SU-DHL-6 (cell line): ENCODE measurements at regions not wholly inside any gene's neighbourhood (a gene's known extent, or its start where the extent isn't known, plus 50 kb on each side); places are given as distances from the start of the nearest gene placed in this dataset.

Source experiments
- H2AFZ ChIP-seq: fragments of 200-600 bp; sonication (generic); 2 replicates; pipeline ENCODE4 v1.6.1; 2014; ENCODE audit warnings: low read depth, mild to moderate bottlenecking, moderate library complexity, mixed read lengths, antibody characterized with exemption, low read length; ENCODE audit not compliant: severe bottlenecking
- H3F3A ChIP-seq: fragments of 200-600 bp; shearing (Covaris generic); 2 replicates; pipeline ENCODE4 v1.6.0; 2016; ENCODE audit warnings: antibody characterized with exemption, mild to moderate bottlenecking; ENCODE audit not compliant: insufficient read depth
- H3K27ac ChIP-seq: fragments of 200-600 bp; sonication (generic); 2 replicates; pipeline ENCODE4 v1.5.1; 2016; ENCODE audit warnings: low read depth, mild to moderate bottlenecking, low read length, moderate library complexity, mixed read lengths
- H3K27me3 ChIP-seq: fragments of 200-600 bp; sonication (generic), shearing (Covaris generic); 2 replicates; pipeline ENCODE4 v1.6.0; 2014; ENCODE audit warnings: mild to moderate bottlenecking, low read length
- H3K36me3 ChIP-seq: fragments of 200-600 bp; sonication (generic); 2 replicates; pipeline ENCODE4 v1.6.1; 2014; ENCODE audit warnings: mild to moderate bottlenecking, low read length, mixed read lengths
- H3K4me2 ChIP-seq: fragments of 300-600, 200-600 bp; shearing (Covaris generic), sonication (generic); 2 replicates; pipeline ENCODE4 v1.6.0; 2014; ENCODE audit warnings: low read length, low read depth, mild to moderate bottlenecking; ENCODE audit not compliant: poor library complexity, severe bottlenecking
- H3K4me3 ChIP-seq: fragments of 200-600 bp; sonication (generic); 2 replicates; pipeline ENCODE4 v1.5.1; 2014; ENCODE audit warnings: antibody characterized with exemption, low read length, mild to moderate bottlenecking, mixed read lengths; ENCODE audit not compliant: insufficient read depth, poor library complexity, severe bottlenecking
- H3K79me2 ChIP-seq: fragments of 200-600 bp; sonication (generic); 2 replicates; pipeline ENCODE4 v1.6.1; 2014; ENCODE audit warnings: mild to moderate bottlenecking, low read length, moderate library complexity; ENCODE audit not compliant: insufficient read depth
- H3K9ac ChIP-seq: fragments of 200-600 bp; sonication (generic); 2 replicates; pipeline ENCODE4 v1.7.0; 2014; ENCODE audit warnings: mild to moderate bottlenecking, low read length
- H3K9me2 ChIP-seq: fragments of 200-600 bp; sonication (generic); replicated peaks from 2 replicates; pipeline ENCODE4 v1.6.1; 2014; ENCODE audit warnings: low read length; ENCODE audit not compliant: insufficient read depth
- H3K9me3 ChIP-seq: fragments of 200-600 bp; sonication (generic); 2 replicates; pipeline ENCODE4 v1.6.1; 2014; ENCODE audit warnings: low read length, mixed read lengths; ENCODE audit not compliant: insufficient read depth
- H4K20me1 ChIP-seq: fragments of 200-600 bp; sonication (generic); 2 replicates; pipeline ENCODE4 v1.6.1; 2014; ENCODE audit warnings: low read depth, mild to moderate bottlenecking, antibody characterized with exemption, low read length, moderate library complexity, mixed read lengths
- EZH2phosphoT487 ChIP-seq: fragments of 200-600 bp; sonication (generic), shearing (Covaris generic); conservative IDR thresholded peaks from 2 replicates; pipeline ENCODE4 v1.6.1; 2018; ENCODE audit warnings: mild to moderate bottlenecking, antibody characterized with exemption, low read length, moderate library complexity, mixed read lengths
- TF ChIP-seq, protein P1 (sequence below): fragments of 200-600 bp; sonication (generic); IDR thresholded peaks from one replicate; pipeline ENCODE4 v1.5.1; 2017; ENCODE audit warnings: antibody characterized with exemption, mild to moderate bottlenecking, low read length, moderate library complexity; ENCODE audit not compliant: insufficient read depth, poor library complexity, severe bottlenecking

GRCh38 chr5:56360816-56361215 lies 127.7 kb upstream of the ANKRD55 start:
- H4K20me1 ChIP-seq: no peaks in the 10 kb centered on the region
- no peak overlapping the region for H3K4me2 ChIP-seq
- H3K4me3 ChIP-seq: no peak overlapping the region
- H3K9me2 ChIP-seq: no peaks in the 10 kb centered on the region
- no peaks in the 10 kb centered on the region for H3K36me3 ChIP-seq
- no peaks in the 10 kb centered on the region for H3K27me3 ChIP-seq
- no peaks in the 10 kb centered on the region for H3F3A ChIP-seq
- no peaks in the 10 kb centered on the region for H3K79me2 ChIP-seq
- no peak overlapping the region for H3K27ac ChIP-seq
- no peak overlapping the region for H3K9ac ChIP-seq
- H3K9me3 ChIP-seq: no peaks in the 10 kb centered on the region
- TF ChIP-seq, protein P1, sequence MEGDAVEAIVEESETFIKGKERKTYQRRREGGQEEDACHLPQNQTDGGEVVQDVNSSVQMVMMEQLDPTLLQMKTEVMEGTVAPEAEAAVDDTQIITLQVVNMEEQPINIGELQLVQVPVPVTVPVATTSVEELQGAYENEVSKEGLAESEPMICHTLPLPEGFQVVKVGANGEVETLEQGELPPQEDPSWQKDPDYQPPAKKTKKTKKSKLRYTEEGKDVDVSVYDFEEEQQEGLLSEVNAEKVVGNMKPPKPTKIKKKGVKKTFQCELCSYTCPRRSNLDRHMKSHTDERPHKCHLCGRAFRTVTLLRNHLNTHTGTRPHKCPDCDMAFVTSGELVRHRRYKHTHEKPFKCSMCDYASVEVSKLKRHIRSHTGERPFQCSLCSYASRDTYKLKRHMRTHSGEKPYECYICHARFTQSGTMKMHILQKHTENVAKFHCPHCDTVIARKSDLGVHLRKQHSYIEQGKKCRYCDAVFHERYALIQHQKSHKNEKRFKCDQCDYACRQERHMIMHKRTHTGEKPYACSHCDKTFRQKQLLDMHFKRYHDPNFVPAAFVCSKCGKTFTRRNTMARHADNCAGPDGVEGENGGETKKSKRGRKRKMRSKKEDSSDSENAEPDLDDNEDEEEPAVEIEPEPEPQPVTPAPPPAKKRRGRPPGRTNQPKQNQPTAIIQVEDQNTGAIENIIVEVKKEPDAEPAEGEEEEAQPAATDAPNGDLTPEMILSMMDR: no peak
- no peak for TF ChIP-seq EZH2phosphoT487
- H2AFZ ChIP-seq: no peak overlapping the region

DNA sequence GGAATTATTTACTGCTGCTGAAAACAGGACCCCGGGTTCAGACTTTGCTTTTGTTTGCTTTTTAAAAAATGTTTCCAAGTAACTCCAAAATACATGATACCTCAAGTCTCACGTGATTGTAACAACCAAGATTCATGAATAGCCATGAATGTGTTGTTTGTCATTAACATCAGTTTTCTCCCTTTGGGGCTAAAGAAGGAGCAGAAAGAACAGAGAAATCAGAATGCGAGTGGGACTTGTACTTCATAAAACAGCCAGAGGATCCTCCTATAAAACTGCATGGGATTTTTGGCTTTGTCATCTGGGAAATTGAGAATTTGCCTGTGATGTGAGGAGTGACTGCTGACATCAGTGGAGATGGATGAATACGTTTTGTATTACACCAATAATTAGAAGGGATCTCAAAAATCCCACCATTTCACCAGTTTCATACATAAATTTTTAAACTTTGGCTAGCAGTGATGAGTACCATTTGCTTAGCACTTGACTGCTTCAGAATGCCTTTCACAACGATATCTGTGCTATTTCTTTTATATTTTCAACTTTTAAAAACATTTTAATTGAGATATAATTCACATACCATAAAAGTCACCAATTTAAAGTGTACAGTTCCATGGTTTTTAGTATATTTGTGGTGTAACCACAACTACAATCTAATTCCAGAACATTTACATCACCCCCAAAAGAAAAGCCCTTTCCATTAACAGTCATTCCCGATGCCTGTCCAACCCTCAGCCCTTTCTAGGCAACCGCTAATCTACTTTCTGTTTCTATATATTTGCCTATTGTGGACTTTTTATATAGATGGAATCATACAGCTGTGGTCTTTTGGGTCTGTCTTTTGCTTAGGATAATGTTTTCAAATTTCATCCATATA lies 126.9 kb upstream of the ANKRD55 start:
- H3K9me3 ChIP-seq: no peaks in the 10 kb centered on the region
- H3F3A ChIP-seq: no peaks in the 10 kb centered on the region
- no peaks in the 10 kb centered on the region for H3K27me3 ChIP-seq
- no peak for TF ChIP-seq EZH2phosphoT487
- TF ChIP-seq, protein P1: no peak
- H3K9ac ChIP-seq: no peak overlapping the region
- H3K36me3 ChIP-seq: no peaks in the 10 kb centered on the region
- no peak overlapping the region for H3K27ac ChIP-seq
- H3K4me3 ChIP-seq: no peak overlapping the region
- H3K9me2 ChIP-seq: no peaks in the 10 kb centered on the region
- H3K79me2 ChIP-seq: no peaks in the 10 kb centered on the region
- no peak overlapping the region for H3K4me2 ChIP-seq
- H2AFZ ChIP-seq: no peak overlapping the region
- no peaks in the 10 kb centered on the region for H4K20me1 ChIP-seq

- no peaks in the 10 kb centered on the region for H3K9me2 ChIP-seq
- no peak overlapping the region for H3K4me2 ChIP-seq
- no peak overlapping the region for H2AFZ ChIP-seq
- H3K9ac ChIP-seq: no peak overlapping the region
- TF ChIP-seq EZH2phosphoT487: no peak
- TF ChIP-seq, protein P1: no peak
- H3K36me3 ChIP-seq: no peaks in the 10 kb centered on the region
- no peak overlapping the region for H3K4me3 ChIP-seq
- H3F3A ChIP-seq: no peaks in the 10 kb centered on the region
- no peaks in the 10 kb centered on the region for H3K27me3 ChIP-seq
- no peak overlapping the region for H3K27ac ChIP-seq
- H4K20me1 ChIP-seq: no peaks in the 10 kb centered on the region
- H3K9me3 ChIP-seq: no peaks in the 10 kb centered on the region
- no peaks in the 10 kb centered on the region for H3K79me2 ChIP-seq
Observed at GRCh38 chr5:56358703-56359681, 125.9 kb upstream of the ANKRD55 start.
